ENCODE measurements at regions not wholly inside any gene's neighbourhood (a gene's known extent, or its start where the extent isn't known, plus 50 kb on each side); places are given as distances from the start of the nearest gene placed in this dataset.
"Not testable (repeated sequence)": the region's sequence is repeated elsewhere in the genome, so short reads cannot be mapped to it uniquely, and the experiment has no call there.

DNA sequence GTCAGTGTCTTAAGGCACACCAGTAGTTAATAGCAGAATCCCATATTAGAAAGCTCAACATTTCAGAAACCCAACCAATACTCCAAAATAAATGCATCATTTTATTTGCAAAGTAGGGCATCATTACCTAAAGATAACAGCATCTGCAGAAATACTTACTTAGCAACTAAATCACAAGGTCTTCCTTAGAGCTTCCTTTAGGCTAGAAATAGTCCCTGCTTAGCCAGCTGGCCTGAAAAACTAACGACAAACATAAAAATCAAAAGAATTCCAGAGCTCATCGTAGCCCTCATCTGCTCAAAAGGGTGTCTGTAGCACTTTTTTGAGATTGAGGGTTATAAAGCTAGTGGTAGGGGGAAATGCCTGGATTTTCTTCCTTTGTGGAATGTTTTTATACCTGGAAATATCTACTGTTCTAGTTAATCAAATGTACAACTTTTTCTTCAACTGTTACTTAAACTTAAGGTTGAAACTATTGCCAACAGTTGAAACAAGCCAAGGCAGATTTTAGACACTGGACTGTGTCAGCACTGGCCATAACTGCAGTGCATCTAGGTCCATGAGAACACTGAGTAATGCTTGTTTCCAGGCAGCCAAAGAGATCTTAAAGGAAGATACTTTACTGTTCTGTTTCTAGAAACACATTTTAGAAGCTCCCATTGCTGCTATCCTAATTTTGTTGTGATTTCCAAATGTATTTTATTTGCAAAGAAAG is 129.4 kb upstream of the RASA1 start:
- DNase-seq (ENCODE audit: low read depth in 2 of 2), result no peak

DNA sequence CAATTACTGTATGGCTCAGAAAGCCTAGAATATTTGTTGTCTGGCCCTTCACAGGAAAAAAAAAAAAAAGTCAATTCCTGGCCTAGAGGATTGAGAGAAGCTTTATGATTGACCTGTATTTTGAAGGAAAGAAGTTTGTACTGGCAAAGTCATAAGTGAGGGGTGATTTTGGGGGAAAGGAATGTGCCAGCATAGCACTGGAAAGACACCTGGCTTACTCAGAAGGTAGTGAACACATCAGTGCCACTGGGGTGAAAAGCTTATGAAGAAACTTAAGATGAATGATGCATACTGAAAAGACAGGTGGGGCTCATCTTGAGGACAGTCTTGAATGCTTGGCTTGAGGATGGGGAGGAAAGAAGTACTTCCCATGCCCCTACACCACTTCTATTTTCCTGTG is 127.9 kb upstream of the RASA1 start:
- DNase-seq (ENCODE audit: low read depth in 2 of 2), result no peak

GRCh38 chr5:87141544-87141943 is 126.1 kb upstream of the RASA1 start:
- no peak for DNase-seq (ENCODE audit: low read depth in 2 of 2)

DNA sequence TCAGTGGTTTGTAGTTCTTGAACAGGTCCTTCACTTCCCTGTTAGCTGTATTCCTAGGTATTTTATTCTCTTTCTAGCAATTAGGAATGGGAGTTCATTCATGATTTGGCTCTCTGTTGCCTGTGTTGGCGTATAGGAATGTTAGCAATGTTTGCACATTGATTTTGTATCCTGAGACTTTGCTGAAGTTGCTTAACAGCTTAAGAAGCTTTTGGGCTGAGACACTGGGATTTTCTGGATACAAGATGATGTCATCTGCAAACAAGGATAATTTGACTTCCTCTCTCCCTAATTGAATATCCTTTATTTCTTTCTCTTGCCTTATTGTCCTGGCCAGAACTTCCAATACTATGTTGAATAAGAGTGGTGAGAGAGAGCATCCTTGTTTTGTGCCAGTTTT is 121.8 kb upstream of the RASA1 start:
- not testable (repeated sequence) for DNase-seq (ENCODE audit: low read depth in 2 of 2)

DNA sequence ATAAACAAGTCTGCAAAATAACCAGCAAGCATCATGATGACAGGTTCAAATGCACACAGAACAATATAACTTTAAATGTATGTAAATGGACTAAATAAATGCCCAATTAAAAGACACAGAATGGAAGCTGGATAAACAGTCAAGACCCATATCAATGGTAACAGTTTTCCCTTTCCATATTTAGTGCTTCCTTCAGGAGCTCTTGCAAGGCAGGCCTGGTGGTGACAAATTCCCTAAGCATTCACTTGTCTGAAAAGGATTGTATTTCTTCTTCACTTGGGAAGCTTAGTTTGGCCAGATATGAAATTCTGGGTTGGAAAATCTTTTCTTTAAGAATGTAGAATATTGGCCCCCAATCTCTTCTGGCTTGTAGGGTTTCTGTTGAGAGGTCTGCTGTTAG is 120.2 kb upstream of the RASA1 start:
- DNase-seq (ENCODE audit: low read depth in 2 of 2), result no peak

DNA sequence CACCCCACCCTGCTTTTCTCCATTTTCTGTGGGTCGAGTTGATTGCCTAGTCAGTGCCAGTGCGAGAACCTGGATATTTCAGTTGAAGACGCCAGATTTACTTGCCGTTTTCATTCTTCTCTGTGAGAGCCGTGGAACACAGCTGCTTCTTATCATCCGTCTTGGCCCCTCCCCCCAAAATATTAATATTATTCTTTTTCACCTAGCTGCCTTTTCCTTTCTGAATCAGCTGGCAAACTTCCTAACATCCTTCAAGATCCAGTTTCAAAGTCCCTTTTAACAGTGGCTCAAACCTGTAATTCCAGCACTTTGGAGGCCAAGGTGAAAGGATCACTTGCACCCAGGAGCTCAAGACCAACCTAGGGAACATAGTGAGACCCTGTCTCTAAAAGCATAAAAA is 117.1 kb upstream of the RASA1 start:
- no peak for DNase-seq (ENCODE audit: low read depth in 2 of 2)

GRCh38 chr5:87151547-87151946 is 116.1 kb upstream of the RASA1 start:
- DNase-seq (ENCODE audit: low read depth in 2 of 2), result no peak

GRCh38 chr5:87152886-87153285 is 114.8 kb upstream of the RASA1 start:
- DNase-seq (ENCODE audit: low read depth in 2 of 2), result no peak

DNA sequence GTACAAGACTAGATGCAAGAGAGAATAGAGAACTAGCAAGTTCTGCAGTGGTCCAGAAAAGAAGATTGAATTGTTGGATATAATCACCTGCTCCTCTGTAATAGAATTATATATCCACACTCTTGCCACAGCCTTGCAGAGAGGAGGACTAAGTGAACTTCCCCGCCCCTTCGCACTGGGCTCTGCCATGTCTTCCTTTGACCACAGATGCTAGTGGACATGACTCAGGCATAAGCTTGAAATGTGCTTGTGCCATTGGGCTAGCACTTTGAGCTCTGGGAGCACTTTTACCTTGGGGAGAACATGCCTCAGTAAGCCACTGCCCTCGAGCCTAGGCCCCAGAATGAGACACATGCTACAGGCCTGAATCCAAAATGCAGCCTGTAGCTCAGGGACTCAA is 113.5 kb upstream of the RASA1 start:
- DNase-seq (ENCODE audit: low read depth in 2 of 2), result no peak

DNA sequence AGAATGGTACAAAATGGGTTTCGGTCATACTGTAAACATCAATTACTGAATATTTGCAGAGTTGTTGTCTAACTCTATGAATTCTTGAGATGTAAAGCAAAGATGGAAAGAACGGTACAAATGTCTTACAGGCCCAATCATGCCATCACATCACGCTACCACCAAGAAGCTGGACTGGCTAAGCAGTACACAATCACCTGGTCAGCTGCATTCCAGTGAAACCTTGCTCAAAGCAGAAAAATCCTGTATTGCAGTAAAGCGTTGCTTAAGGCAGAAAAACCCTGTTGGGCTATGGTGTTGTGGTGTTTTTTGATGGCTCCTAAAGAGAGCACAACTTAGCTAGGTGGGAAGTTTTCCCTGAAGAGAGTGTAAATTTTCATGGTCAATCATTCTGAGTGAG is 112.6 kb upstream of the RASA1 start:
- DNase-seq (ENCODE audit: low read depth in 2 of 2), result no peak

- no peak for DNase-seq (ENCODE audit: low read depth in 2 of 2)
Measured at GRCh38 chr5:87156631-87157030, 111.1 kb upstream of the RASA1 start.

GRCh38 chr5:87164409-87164808 is 103.3 kb upstream of the RASA1 start:
- no peak for DNase-seq (ENCODE audit: low read depth in 2 of 2)

- DNase-seq (ENCODE audit: low read depth in 2 of 2), result no peak
Measured at GRCh38 chr5:87169300-87169991, 98.2 kb upstream of the RASA1 start.

- DNase-seq (ENCODE audit: low read depth in 2 of 2), result no peak
Measured at GRCh38 chr5:87170799-87171198, 96.9 kb upstream of the RASA1 start.

GRCh38 chr5:87182649-87183048 is 85.0 kb upstream of the RASA1 start:
- DNase-seq (ENCODE audit: low read depth in 2 of 2), result no peak

GRCh38 chr5:87183896-87184295 is 83.8 kb upstream of the RASA1 start:
- DNase-seq (ENCODE audit: low read depth in 2 of 2), result no peak

GRCh38 chr5:87184605-87185004 is 83.1 kb upstream of the RASA1 start:
- no peak for DNase-seq (ENCODE audit: low read depth in 2 of 2)

DNA sequence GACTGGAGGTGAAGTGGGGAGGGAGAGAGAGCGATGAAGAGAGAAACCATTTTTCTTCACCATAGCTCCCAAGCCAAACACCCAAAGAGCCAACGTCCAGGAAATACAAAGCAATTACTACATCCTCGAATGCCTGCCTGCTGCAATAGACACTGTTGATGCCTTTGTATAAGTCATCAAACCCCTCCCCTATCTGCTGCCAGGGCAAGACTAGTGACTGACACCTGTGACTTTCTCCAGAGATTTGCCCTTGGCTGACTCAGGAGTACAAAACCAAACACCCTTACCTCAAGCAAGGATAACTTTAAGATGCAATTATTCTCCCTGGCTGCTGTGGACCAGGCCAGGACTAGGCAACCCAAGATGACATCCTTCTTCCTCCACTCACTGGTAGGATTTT is 81.8 kb upstream of the RASA1 start:
- no peak for DNase-seq (ENCODE audit: low read depth in 2 of 2)

GRCh38 chr5:87188391-87188790 is 79.3 kb upstream of the RASA1 start:
- DNase-seq (ENCODE audit: low read depth in 2 of 2), result no peak

- no peak for DNase-seq (ENCODE audit: low read depth in 2 of 2)
Measured at GRCh38 chr5:87190041-87190440, 77.6 kb upstream of the RASA1 start.

- DNase-seq (ENCODE audit: low read depth in 2 of 2), result no peak
Measured at GRCh38 chr5:87190687-87191086, 77.0 kb upstream of the RASA1 start.

DNA sequence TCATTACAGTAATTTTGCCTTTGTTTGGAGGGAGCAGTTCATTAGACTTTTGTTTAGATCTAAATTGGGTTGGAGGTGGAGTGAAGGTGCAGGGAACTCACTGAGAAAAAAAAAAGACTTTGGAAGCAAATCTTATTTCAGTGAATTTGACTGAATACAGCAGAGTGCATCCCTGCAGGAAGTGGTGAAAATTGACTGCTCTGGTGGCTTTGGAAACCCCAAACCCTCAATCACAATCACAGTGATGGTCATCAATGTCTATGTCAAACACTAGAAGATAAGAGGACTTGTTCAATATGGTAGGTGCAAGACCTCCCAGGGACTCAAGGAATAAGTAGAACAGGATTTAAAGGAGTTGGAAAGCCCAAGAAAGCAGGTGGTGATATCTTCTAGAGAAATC is 76.0 kb upstream of the RASA1 start:
- no peak for DNase-seq (ENCODE audit: low read depth in 2 of 2)

GRCh38 chr5:87195104-87195591 is 72.5 kb upstream of the RASA1 start:
- peak in 1 of 2 donors; percentile 6 for DNase-seq (ENCODE audit: low read depth in 2 of 2)

DNA sequence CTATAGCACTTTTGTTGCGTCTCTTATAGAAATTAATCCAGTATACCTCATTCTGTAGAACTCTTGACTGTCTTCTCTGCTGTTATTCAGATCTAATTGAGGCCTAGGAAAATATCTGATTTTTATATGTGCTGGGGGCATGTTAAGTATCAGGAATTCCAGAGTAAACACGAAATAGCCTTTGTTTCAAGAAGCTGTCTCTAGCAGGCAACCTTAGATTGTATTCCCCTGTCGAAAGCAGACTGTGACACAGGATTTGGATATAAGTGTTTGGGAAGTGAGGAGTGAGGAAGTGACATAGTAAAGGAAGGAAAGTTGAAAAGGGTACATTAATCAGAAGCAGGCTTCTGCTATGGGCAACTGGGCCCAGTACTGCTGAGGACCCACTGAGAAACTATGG is 72.1 kb upstream of the RASA1 start:
- DNase-seq (ENCODE audit: low read depth in 2 of 2), result no peak
